GM18507 (cell line): ENCODE measurements at regions not wholly inside any gene's neighbourhood (a gene's known extent, or its start where the extent isn't known, plus 50 kb on each side); places are given as distances from the start of the nearest gene placed in this dataset.

Experiments
- DNase-seq: peaks from one replicate; pipeline ENCODE4 v3.0.0; 2011; ENCODE audit warnings: low read depth; ENCODE audit not compliant: insufficient read length; ENCODE audit errors: extremely low spot score
- FAIRE-seq: peaks from 2 replicates; lab custom pipeline; 2011; peaks lifted over from hg19 to GRCh38; lab: Jason Lieb, UNC

DNA sequence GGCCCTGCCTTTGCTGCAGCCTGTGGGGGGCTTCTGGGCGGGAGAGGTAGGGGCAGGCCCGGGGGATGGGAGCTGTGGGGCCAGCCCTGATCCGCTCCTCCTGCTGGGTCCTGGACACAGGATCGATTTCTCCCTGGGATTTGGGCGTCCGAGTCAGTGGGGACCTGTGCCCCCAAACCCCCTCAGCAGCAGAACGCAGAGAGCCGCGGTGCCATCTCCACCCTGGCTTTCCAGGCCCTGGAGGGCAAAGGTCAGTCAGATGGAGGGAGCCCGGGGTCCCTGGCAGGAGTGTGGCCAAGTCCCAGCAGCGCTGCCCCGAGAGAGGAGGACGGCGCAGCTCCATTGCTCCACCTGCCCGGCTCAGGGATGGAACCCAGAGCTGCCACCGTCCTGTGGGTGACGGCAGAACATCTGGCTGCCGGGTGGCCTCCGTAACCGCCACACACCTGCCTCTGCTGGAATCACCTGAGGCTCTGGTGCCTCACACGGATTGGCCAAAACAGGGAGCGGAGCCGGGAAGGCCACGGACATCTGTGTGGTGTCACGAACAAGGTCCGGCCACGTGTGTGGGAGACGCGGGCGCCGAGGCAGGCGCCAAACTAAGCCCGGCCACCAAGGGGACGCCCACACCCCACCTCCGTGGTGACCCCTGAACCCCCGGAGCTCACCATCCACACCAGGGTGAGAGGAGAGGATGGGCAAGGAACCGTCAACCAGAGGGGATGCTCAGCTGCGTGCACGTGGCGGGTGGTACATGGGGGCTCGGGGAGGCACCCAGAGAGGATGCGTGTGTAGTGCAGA is 80.3 kb upstream of the FBRSL1 start:
- DNase-seq = no peak
- no peak for FAIRE-seq

DNA sequence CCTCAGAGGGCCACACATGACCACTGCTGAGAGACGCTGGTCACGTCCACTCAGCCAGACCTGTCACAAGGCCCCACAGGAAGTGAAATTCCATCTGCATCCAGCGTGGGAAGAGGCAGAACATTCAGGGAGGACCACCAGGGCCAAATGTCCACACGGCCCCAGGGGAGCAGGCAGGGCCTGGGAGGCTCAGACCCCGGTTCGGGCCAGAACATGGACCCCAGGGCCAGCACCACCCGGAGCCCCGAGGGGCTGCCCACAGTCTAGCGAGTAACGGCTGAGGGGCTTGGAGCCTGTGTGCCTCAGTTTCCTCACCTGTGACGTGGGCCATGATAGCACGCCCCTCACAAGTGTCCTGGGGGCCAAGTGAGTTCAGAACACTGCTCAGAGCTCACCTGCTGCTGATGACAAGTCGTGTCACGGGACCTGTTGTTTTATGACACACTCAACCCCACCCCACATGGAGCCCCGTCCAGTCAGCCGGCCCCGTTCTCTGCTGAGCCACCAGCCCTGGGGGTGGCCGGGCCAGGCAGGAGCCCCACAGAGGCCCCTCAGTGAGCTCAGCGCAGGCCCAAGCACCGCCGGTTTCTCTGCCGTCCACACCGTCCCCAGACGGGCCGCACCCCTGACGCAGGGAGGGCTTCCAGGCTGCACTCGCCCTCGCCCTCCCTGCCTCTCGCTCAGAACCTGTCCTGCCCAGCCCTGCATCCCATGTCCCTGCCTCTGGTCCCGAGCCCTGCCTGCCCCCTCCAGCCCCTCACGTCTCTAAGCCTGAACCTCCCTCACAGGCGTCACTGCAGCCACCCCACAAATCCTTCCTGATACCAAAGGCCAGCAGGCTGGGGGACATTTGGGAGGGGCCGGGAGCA is 79.5 kb upstream of the GALNT9 start:
- no peak for FAIRE-seq
- no peak for DNase-seq

DNA sequence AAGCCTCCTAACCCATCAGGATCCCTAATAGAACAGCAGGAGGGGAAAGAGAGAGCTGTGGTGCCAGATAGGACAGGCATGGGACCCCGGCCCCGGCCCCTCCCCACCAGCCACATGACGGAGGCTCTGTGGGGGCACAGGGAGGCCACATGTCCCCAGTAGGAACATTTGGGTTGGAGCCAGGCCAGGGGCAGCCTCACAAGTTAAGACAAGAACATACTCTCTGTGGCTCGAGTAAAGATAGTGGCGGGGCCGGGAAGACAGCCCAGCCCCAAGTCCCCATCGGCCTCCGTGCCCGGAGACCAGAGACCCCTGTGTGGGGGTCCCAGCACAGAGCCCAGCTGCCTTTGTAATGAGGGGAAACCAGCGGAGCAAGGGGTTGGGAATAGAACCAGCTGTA is 78.6 kb upstream of the GALNT9 start:
- FAIRE-seq = no peak
- no peak for DNase-seq

DNA sequence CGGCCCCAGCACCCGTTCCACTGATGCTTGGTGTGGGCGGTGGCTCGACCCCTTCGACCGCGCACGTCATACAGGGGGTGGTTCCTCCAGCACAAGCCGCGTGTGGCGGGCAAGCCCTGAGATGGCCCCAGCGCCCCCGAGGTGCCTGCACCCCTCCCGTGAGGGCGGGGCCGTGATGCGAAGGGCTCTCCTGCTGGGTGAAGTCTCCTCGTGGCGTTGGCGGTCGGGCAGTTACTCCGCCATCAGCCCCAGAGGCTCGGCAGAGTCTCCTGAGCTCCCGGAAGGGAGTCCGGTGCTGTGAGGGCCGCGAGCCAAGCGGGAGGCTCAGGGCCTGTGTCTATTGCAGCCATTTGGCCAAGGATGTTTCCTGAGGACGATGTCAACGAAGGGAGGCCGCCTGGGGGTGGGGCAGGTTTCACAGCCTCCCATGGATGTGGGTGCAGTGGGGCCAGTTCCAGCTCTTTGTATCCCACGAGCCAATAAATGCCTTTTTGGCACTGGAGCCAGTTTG is 78.1 kb upstream of the GALNT9 start:
- DNase-seq = no peak
- FAIRE-seq = no peak

DNA sequence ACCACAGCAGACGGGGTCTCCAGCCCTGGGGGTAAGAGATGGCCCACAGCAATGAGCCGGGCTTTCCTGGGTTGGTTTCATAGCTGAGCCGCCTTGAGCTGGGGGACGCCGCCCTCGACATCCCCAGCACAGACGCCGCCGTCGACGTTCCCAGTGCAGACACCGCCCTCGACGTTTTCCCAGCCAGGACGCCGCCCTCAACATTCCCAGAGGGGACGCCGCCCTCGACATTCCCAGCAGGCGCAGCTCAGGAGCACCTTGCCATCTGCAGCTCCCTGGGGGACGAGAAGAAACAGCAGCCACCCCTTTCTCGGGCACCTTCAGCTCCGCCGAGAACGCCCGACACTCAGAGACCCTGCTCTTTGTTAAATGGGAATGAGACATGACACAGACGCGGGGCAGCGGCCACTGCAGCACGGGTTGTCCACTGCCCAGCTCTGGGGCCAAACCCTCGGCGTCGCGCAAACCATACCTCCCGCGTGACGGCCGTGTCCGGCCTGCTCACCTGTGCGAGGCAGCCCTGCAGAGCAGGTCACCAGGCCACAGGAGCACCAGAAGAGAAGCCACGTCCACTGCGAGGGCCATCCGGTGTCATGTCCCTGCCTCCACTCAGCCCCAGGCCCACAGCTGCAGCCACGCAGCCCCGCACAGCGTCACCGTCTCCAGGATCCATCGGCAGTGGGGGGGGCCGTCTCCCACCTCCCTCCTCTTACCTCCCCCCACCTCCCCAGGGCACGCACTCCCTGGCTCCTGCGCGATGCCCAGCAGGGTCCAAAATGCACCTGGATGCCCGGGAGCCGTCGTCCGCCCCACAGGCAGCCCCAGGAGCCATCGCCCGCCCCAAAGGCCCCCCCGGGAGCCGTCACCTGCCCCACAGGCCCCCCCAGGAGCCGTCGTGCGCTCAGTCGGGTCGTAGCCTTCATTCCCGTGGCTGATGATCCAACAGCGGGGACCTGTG is 77.4 kb upstream of the GALNT9 start:
- DNase-seq (no peak), FAIRE-seq (no peak)

DNA sequence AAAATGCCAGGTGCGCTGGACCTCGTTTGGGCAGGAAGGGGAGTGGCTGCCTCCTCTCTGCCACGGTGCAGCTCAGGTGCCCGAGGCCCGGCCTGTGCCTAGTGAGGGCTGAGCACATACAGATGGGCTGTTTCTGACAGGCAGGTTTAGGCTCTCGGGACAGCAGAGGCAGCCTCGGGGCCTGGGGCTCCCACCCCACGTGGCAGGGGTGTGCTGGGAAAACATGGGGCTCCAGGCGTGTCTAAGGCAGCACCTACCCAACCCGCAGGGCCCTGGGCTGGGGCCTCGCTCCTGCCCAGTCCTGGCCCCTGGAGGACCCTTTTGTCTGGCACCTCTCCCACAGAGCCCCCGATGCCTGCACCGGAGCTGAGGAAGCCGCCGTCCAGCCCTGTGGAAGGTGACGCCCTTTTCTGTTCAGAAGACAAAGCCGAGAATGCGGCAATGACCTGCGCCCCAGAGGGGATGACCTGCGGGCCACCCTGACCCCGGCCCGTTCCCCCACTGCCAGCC is 76.4 kb upstream of the GALNT9 start:
- DNase-seq = no peak
- FAIRE-seq = no peak

DNA sequence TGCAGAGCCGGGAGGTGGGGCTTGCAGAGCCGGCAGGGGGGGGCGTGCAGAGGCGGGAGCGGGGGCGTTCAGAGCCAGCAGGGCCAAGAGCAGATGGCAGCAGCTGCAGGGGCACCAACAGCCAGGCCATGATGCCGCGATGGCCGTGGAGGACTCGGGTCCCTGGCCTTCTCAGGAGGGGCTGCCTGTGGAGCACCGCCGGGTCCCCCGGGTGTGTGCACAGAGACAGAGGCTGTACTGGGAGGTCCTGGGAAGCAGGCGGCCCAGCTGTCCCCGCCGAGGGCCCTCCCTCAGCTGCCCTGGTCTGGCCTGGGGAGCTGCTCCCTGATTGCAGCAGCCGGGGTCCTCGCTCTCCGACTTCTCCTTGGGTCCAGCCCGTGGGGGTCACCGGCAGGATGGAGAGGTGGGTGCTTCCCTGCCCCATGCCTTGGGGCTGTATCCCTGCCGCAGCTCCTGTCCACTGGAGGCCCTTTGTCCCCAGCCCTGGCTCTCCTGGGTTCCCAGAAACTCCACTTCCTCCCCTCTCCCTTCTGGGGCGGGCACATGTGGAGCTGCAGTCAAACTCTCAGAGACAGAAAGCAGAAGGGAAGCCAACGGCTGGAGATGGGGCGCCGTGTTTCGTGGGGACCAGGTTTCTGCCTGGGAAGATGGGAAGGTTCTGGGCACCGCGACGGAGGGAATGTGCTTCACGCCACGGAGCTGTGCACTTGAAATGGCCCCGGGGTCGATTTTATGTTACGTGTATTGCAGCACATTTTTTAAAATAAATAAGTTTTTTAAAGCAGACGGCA is 75.8 kb upstream of the GALNT9 start:
- FAIRE-seq (no peak), DNase-seq (no peak)

DNA sequence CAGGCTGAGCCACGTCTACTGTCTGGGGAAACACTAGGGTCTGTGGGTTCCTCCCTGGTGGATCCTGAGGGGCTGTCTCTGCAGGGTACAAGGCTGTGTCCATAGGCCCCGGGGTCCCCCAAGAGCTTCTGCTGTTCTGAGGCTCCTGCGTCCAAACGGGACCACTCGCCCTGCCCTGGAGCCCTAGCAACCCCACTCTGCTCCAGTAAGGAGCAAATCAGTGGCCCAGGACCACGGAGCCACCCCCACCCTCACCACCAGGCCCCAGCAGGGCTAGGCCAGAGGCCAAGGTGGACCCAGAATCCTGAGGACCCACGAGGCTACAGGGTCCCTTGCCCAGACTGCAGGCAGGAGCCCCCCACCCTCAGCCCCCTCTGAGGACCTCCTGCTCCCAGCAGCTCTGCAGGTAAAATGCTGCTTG is 75.1 kb upstream of the GALNT9 start:
- no peak for FAIRE-seq
- DNase-seq = no peak

DNA sequence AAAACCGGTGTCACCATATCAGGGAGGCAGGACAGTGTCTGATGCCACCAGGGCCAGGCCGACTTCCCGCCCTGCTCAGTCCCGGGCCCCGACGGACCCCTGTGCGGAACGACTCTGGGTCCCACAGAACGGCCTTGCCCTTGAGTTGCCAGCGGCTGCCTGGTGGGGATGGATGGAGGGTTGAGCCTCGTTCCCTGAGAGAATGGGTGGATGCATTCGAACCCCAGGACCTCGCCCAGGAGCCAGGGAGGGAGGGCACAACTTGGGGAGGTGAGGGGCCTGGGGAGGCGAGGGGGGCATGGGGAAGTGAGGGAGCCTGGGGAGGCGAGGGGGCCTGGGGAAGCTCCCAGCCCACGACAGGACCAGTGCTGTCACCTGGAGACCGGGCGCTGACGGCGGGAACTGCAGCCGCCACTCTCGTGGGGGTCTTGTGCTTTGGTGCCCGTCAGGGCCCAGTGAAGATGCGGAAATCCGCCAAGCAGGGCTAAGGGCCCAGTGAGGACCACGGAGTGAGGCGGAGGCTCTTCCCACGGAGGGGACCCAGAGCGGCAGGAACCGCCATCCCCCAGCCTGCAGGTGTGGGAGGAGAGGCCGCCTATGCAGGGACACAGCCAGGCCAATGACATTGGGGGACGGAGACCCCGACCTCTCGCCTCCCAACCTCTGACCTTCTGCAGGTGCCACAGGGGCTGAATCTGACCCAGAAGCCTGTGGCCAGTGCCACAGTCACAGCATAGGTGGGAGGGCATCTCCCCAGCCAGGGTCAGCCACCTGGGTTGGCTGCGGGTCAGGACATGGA is 74.4 kb upstream of the GALNT9 start:
- FAIRE-seq (no peak), DNase-seq (no peak)

DNA sequence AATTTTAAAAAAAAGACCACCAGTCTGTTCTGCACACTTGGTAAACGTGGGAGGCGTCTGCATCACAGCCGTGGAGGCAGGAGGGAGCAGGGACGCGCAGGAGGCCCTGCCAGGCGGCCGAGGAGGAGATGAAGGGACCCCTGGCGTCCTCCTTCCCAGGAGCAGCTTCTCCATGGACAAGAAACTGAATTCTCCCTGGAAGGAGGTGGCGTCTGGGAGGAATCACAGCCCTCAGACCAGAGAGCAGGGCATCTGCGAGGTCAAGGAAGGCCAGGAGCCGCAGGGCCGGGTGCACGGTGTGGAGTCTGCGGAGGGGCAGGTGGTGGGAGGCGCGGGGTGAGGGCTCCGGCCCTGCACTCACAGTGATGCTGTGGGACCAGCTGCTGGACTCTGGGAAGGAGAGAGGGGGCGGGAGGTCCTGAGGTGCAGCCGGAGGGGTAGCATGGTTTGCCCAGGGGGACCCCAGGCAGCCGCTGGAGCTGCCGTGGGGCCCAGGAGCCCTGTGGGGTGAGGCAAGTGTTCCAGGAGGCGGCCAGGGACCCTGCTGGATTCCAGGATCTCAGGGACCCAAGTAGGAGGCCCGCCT is 73.5 kb upstream of the GALNT9 start:
- no peak for FAIRE-seq
- no peak for DNase-seq

DNA sequence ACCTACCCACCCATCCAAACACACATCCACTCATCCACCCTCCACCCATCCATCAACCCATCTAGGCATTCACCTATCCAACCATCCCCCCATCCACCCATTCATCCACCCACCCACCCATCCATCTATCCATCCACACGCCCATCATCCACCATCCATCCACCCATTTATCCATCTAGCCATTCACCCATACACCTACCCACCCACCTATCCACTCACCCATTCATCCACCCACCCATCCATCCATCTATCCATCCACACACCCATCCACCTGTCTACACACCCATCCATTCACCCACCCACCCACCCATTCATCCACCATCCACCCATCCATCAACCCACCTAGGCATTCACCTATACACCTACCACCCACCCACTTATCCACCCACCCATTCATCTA is 72.6 kb upstream of the GALNT9 start:
- DNase-seq = no peak
- no peak for FAIRE-seq

DNA sequence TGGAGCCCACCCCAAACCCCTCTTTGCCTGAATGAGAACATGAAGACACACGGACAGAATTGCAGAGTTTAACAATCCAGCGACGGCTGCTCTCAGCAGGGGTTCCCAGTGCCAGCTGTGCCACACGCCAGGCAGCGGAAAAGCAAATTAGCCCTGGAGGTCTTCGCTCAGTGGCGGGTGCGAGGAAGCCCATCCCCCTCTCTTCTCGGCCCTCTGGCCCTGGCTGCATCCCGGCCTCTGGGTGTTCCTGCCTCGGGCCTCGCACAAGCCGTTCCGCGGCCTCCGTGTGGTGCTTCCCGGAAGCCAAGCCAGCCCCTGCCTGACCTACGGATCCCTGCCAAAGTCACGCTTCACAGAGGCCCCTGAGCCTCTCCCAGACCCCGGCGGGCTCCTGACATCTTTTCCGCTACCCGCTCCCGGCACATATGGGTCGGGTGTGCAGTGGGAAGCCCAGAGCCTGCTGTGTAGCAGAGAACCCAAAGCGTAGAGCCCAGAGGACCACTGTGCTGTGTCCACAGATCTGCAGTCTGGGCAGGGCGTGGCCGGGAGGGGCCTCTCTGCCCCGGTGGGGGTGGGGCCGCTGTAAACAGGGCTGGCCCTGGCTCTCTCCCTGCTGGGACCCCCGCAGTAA is 70.7 kb upstream of the GALNT9 start:
- FAIRE-seq = no peak
- no peak for DNase-seq

DNA sequence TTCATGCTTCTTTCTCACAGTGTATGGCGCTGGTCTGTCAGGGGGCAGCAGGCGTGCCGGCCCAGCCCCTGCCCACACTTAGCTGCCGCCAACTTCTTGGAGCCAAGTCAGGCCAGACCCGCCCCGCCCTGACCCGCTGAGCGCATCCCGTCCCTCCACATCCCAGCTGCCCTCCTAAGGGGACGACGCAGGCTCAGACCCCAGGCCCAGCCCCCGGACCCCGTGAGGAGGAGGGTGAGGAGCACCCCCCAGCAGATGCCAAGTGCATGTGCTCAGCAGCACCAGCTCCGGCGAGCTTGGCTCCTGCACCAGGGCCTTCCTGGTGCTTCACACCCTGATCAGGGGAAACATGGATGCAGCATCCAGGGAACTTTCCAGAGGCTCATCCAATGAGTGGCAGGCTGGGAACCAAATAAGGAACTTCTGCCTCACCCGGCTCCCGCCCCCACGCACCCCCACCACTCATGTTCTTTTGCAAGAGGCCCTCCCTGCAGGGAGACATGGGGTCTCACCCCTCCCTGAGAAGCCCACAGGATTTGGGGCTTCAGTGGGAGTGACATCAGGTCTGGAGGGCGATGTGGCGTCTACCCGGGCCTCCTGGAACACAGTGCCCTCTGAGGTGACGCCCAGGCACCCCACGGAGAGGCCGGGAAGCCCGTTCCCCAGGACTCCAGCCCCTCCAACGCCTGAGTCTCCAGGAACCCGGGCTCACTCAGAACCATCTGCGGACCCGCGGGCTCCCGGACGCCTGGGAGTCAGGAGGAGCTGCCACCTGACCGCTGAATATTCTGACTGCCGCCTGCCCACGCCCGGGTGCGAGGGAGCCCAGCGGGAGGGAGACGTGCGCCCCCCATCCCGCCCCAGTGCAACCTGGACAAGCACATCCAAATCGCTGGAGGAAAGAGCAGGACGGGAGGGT is 70.0 kb upstream of the GALNT9 start:
- DNase-seq = no peak
- no peak for FAIRE-seq

DNA sequence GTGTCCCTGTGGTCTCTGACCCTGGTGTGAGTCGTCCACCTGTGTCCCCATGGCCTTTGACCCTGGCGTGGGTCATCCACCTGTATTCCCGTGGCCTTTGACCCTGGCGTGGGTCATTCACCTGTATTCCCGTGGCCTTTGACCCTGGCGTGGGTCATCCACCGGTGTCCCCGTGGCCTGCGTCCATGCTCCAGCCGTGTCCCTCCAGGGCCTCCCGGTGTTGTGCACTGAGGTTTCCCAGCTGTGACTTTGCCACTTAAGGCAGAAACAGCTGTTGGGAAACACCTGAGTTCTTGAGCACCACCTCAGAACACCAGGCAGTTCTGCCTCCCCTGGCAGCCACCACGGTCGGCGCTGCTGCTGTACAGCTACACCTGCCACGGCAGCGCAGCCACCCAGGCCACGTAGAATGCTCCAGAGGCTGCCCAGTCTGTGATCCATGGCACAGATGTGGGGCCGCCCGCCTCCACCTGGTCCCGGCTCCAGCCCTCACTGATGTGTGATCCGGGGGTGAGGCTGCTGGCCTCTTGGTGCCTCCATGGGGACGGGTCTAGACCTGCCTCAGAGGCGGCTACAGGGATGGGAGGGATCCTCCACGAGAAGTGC is 69.1 kb upstream of the GALNT9 start:
- no peak for FAIRE-seq

DNA sequence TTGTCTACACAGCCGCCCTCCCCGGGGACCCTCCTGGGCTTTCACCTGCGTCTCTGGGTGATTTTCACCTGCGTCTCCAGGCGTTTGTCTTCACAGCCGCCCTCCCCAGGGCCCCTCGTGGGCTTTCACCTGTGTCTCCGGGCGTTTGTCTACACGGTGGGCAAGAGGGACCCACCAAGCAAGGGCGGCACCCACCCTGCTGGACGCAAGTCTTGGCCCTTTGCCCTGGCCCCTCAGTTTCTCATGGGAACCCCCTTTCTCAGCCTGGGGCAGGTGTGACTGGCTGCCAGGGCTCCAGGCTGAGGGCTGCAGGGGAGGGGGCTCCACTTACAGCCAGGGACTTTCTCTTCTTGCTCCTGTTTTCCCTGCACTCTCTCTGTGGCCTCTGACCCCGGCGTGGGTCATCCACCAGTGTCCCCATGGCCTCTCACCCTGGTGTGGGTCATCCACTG is 68.6 kb upstream of the GALNT9 start:
- no peak for FAIRE-seq
- no peak for DNase-seq

More for the DNA sequence above, 69.1 kb upstream of the GALNT9 start:
- no peak for DNase-seq
